HG03432 (cell line): ENCODE measurements at regions not wholly inside any gene's neighbourhood (a gene's known extent, or its start where the extent isn't known, plus 50 kb on each side); places are given as distances from the start of the nearest gene placed in this dataset.
"Not testable (repeated sequence)": the region's sequence is repeated elsewhere in the genome, so short reads cannot be mapped to it uniquely, and the experiment has no call there.

Experiments
- ATAC-seq: cut with Tn5 transposase; IDR thresholded peaks from one replicate; pipeline ENCODE4 v1.9.1; 2021; ENCODE audit warnings: mild to moderate bottlenecking, moderate library complexity; ENCODE audit not compliant: unreplicated experiment

DNA sequence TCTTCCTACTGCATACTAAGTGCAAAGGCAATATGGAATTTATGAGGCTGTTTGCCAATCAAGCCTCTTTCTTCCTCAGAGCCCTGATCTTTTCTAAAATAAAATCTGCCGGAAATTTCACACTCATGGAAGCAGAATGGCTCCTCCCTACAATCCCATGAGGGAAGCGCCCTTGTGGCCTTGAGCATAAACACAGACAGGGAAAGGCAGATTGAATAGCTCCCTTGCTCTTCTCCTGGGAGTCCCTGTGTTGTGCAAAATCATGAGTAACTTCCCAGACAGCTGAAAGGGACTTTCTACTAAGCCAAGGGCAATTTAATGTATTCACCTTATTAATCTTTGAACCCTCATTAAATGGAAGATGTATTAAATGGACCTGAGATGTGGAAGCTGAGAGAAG is 226.1 kb upstream of the PIK3R1 start:
- ATAC-seq = no peak

DNA sequence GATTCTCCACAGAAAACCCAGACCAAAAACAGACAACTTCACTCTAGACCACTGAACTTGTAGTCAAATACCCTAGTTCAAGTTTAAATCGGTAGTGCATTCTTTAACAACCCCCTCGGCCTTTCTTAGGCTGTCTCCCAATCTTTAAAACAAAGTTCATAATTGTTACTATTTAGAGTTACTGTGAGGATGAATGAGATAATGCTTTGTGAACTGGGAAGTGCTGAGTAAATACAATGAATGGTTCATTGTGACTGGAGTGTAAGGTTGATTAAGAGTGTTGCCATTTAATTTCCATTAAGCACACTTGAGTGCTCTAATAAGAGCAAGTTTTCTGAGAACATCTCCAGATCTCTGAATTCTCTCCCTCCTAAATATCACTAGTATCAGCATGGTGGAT is 228.8 kb upstream of the PIK3R1 start:
- no peak for ATAC-seq

DNA sequence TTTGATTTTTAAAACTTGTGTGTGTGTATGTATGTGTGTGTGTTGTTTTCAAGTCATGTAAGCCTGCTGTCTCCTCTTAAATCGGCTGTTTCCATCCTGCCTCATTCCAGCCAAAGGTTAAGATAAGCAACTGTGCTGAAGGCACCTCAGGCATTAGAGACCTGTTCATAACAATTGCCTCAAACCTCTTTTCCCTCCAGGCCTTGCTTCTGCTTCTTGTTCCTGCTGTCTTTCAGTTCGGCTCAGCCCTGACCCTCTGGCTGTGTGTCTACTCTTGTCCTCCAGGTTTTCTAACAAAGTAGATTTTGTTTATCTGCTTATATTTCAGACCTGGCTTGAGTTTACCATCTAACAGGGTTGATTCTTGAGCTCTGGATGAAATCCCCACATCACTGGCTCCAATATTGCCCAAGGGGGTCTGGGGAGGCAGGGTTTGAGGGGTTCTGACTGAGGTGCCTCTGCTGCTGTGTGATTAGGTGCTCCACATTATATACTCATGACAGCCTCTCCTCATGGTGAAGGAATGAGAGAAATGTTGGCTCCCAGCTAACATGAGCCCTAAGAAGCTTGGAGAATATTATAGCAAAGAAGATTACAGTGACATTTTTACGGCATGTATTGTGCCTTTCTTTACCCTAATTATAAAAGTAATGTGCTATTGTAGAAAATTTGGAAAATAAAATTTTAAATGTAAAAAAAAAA is 229.7 kb upstream of the PIK3R1 start:
- ATAC-seq = no peak

DNA sequence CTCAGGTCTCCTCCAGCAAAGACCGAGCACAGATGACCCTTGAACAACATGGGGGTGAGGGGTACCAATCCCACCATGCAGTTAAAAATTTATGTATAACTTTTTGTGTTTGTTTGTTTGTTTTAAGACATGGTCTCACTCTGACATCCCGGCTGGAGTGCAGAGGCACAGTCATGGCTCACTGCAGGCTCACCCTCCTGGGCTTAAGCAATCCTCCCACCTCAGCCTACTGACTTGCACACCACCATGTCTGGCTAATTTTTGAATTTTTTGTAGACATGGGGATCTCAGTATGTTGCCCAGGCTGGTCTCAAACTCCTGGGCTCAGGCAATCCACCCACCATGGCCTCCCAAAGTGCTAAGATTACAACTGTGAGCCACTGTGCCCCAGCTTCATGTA is 231.0 kb upstream of the PIK3R1 start:
- no peak for ATAC-seq

DNA sequence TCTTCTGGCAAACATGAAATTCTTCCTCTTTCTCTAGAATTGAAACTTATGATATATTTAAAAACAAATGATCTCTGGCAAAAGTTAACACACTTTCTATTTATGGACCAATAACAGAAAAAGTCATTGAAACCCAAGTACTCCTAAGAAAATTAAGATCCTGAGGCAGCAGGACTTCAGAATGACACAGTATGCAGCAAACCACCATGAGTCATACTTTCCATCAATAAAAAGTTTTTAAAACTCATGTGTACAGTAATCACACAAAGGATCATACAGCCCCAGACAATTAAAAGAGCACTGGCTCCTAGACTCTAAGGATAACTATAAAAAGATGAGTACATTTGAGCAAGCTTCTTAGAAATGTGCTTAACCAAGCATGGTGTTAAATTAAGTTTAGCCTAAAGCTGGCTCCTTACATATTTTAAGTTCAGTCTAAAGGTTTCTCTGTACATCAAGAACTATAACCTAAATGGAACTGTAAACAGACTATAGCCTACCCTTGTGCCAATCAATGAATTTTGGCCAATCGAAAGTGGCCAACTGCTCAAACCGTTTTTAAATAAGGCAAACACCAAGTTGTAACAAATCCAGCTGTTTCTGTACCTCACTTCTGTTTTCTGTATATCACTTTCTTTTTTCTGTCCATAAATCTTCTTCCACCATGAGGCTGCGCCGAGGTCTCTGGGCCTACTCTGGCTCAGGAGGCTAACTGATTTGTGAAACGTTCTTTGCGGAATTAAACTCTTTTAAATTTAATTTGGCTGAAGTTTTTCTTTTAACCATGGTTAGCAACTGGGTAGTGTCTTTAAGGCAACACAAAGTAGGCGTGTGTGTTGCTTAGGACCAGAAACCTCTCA is 232.1 kb upstream of the PIK3R1 start:
- no peak for ATAC-seq

DNA sequence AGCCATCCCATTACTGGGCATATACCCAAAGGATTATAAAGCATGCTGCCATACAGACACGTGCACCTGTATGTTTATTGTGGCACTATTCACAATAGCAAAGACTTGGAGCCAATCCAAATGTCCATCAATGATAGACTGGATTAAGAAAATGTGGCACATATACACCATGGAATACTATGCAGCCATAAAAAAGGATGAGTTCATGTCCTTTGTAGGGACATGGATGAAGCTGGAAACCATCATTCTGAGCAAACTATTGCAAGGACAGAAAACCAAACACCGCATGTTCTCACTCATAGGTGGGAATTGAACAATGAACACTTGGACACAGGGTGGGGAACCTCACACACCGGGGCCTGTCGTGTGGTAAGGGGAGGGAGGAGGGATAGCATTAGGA is 233.4 kb upstream of the PIK3R1 start:
- ATAC-seq = not testable (repeated sequence)

DNA sequence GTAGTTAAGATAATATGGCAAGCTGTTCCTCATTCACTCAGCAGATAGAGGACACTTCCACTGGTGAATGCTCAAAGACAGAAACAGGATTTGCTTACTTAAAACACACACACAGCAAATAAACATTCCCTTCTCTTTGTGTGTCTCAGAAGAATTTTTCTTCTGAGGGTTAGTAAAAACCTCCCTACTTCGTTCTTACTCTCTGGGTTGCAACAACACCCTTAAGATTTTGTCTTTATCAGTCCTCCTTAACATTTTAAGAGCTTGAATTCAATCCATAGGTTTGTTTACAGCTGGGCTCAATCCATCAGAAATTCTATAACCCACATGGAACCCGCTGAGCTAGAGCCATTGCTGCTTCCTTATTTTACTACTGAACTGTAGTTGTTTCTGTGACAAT is 237.4 kb upstream of the PIK3R1 start:
- ATAC-seq = no peak

DNA sequence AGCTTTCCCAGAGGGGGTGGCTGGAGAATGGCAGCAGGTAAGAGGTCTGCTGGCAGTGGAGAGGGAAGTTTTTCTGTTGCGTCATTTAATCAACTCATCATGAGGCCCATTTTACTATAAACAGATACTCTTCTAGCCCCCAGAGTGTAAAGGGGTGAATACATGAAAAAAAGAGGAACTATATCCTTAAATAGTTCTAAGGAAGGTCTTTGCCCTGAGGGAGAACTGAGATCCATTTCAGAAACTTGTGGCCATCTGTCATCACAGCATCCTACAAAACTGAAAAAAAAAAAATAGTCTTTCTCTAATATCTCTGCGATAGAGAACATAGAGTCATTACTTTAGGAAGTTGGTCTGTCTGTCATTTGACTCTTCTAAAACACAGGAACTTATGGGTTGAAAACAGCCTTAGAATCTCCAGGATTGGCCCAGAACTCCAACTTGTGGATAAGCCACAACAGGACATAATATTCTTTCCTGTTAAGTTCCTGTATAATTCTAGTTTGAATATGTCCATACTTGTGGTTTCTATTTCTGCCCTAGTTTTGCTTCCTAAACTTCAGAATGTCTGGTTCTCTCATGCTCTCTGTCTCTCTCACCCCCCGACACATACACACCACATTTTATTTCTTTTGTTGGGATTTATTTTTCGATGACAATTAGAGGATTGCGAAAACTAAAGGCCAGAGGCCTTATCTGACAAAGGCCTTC is 238.5 kb upstream of the PIK3R1 start:
- no peak for ATAC-seq

DNA sequence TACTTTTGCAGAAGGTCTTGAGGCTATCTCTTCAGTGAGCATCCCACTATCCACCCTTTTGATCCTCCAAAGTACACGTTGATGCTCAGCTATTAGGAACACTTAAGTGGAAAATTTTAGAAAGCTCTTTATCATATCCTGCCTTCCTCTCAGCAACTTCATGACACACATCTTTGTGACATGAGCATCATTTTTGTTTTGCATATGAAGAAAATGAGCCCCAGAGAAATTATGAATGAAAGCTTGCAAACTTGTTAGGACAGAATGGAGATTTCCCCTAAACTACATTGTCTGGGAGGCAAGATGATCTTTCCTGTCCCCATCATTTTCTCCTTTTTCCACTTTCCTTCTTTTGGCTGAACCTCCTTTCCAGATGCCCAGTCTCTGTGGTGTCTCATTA is 239.4 kb upstream of the PIK3R1 start:
- ATAC-seq = no peak

DNA sequence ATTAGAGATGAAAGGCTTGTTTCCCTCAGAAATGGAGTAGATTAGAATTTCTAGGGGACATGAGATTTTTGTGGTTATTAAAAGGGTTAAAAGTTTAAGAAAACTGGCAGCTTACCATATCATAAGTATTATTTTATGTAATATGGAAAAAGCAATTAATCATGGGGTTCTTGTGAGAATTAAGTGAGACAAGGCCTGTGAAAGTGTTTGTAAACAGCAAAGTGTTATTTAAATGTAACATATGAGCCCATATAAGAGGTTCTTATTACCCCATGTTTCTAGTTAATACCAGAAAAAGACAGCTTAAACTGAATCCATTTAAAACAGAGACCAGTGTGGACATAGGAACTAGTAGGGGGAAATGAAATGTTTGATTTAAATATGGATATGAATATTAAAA is 241.1 kb upstream of the PIK3R1 start:
- ATAC-seq = no peak

DNA sequence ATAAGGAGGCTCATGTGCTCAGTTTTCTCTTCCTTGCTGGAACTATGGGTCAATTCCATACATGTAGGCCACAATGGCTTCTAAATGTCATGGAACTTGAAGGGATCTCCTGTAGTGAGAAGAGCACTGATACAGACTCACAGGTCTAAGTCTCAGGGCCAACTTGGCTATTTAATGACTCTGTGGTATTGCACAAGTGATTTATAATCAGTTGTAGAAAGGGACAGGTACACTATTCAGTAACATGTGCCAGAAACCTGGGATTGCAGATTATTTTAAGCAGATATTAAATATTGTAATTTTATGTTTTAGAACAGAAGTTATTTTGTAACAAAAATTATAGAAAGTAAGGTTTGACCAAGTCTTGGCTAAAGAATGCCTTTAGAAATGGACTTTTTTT is 241.5 kb upstream of the PIK3R1 start:
- ATAC-seq = no peak

DNA sequence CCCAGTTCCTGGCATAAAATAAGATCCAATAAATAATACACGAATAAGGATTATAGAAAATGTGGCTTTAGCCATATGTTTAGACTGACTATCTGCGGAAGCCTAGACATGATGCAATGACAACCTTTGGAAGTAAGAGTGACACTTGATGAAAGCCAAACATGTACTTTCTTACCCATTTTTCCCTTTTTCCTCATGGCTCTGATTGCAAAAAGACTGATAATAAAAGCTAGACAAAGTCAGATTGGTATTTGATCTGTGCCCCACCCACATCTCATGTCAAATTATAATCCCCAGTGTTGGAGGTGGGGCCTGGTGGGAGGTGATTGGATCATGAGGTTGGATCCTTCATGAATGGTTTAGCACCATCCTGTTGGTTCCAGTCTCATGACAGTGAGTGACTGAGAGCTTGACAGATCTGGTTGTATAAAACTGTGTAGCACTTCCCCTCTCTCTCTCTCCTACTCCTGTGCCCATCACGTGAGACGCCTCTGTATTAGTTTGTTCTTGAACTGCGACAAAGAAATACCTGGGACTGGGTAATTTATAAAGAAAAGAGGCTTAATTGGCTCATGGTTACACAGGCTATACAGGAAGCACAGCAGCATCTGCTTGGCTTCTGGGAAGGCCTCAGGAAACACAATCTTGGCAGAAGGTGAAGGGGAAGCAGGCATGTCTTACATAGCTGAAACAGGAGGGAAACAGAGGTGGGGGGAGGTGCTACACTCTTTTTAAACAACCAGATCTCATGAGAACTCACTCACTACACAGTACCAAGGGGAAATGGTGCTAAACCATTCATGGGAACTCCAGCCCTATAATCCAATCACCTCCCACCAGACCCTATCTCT is 243.4 kb upstream of the PIK3R1 start:
- no peak for ATAC-seq

DNA sequence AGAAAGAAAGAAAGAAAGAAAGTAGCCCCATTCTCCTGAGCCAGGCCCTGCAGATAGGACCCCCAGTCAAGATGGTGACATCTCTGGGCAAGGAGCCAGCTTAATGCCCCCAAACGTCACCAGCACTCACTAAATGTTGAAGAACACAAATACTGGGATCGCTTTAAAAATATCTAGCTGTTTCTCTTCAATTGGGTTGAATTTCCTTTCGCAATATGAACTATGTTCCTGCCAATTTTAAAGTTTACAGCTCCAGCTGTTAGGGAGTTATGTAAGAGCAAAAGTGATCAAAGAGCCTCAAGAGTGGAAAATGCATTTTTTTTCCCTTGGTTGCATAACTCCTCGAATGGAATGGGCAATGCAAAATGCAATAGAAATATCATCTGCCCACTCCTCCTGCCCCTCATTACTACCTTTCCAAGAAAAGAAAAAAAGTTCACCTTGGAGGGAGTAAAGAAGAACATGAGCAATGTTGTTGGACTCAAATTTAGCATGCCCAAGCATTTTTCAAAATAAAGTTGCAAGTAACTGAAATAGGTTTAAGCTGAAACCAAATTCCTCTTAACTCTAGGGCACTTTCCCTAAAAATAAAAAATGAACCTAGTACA is 244.2 kb upstream of the PIK3R1 start:
- ATAC-seq = no peak

DNA sequence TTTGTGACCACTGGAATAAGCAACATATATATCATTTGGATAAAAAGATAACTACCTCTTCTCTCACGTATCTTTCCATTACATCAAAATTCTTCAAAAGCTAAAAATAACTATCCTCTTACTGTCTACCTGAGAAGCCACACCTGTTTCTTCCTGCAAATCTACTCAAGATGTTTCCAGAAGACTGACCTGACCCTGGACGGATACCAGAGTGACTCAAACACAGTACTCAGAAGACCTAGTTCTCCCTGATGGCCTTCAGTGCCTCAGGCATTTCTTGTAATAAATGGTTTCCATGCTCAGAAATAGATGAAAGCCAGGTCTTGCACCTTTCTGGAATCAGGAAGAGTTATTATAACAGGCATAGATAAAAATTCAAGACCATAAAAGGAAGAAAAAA is 245.9 kb upstream of the PIK3R1 start:
- no peak for ATAC-seq

DNA sequence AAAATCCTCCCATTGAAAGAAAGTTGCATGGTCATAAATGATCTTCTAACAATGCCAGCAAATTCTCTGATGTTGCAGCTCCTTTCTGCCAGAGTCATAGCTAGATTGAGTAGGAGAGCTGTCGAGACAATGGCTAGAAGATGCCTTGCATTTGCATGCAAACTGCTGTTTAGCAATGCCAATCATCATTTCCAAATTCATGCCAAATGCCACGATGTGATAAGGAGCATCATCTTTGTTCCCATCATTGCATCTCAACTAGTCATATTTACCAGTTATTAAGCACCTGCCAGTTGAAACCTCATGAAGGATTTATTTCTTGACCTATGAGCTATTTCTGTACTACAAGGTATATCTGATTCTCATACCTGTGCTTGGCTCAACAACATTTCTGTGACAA is 246.4 kb upstream of the PIK3R1 start:
- no peak for ATAC-seq

DNA sequence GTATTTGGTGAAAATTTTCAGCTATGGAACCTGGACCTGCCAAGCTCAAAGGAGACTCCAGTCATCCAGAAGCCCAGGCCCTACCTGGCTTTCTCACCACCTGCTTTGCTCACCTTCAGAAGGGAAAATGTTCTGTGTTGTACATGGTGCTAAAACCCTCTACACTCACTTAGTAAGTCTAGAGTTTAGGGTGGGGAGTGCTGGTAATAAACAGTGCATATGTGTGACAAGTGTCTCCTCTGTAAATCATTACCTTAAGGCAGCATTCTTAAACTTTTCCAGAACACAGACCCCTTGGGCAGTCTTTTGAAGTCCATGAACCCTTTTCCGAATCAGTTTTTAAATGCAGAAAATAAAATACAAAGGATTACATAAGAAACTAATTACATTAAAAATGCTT is 248.8 kb upstream of the PIK3R1 start:
- ATAC-seq = no peak

DNA sequence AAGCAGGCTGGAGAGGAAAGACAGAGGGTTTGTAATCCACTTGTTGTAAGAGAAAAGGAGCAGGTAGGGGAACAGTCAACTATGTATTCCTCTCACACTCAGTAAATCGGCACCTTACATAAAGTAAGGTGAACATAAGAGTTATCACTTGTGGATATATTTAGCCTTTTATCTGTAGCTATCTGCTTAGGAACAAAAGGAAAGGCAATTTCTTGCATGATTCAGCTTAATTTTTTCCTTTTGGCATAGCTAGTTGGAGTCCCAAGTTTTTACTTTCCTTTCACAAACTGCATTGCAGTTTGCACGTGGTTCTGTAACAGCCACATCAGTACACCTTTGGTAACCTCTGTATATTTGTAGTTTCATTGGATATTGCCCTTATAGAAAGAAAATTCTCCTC is 250.9 kb upstream of the PIK3R1 start:
- no peak for ATAC-seq

DNA sequence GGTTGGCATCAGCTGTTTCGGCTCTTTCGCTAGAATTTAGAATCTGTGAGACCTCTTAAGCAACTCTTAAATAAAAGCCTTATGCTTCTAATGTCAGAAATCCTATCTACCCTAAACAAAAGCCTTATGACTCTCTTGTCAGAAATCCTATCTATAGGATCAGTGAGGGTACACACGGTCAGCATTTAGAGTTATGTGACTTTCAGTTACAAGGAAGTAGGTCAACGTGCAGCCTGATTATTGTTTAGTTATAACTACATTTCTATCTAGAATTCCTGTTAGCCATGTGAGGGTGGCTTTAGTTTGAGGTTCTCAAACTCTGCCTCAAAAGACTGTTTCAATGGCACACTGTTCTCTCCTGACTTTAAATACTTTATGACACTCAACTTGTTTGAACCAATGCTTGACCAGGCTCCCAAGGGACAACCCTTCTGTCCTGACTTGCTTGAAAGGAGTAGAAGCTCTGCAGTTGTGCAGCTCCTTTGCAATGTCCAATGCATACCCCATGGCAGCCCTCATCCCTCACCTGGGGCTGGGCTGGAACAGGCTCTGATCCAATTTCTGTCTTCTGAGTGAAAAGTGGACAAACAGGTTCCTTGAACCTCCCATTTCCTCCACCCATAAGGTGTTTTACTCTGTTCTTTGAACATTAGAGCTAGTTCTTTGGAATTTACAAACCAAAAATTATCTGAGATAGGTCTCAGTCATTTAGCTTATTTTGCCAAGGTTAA is 251.6 kb upstream of the PIK3R1 start:
- ATAC-seq = no peak

DNA sequence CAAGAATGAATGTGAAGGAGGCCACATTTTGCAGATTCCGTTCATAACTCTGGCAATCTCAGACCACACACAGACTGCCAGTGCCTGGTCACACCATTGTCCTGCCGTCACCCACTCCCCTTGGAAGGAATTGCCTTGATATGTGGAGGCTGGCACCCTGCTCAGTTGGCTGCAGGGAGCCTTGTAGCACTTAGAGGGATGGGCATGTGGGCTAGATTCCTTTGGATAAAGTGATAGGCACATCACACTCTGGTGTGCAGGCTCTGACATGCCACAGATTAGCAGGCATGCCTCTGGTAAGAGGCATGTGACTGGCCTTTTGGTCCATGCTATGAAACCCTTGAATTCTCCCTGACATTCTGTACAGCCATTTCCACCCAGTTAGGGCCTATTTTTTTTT is 254.6 kb upstream of the PIK3R1 start:
- no peak for ATAC-seq

DNA sequence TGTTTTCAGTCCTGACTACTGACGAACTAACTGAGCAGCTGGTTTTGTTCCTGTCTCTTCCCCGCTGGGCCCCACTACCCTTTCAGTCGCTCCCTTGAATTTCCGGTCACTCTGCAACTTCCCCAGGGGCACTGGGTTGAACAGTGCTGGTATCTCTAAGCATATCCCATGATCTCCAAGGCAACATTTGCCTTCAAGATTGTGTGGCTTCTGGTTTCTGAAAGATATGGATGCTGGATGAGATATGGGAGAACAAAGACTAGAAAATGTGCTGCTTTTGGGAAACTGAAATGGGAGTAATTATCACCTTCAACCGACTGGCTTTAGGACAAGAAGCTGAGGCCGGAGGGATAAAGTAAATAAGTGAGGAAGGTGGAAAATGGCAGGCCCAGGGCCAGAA is 258.2 kb upstream of the PIK3R1 start:
- no peak for ATAC-seq
